K562 (cell line): ENCODE measurements at regions not wholly inside any gene's neighbourhood (a gene's known extent, or its start where the extent isn't known, plus 50 kb on each side); places are given as distances from the start of the nearest gene placed in this dataset.

Source experiments
- BHLHE40 ChIP-seq: IDR thresholded peaks from 2 replicates; pipeline ENCODE4 v1.6.1; 2011; ENCODE audit warnings: low read length, improper control_type of control experiment
- ESRRB ChIP-seq: fragments of 250-450 bp; sonication (Bioruptor Pico); IDR thresholded peaks from 2 replicates; pipeline ENCODE4 v1.5.0; 2020; ENCODE audit warnings: mild to moderate bottlenecking, moderate library complexity, borderline replicate concordance
- EZH2 ChIP-seq: IDR thresholded peaks from 2 replicates; pipeline ENCODE4 v1.6.1; 2012; ENCODE audit warnings: low read depth, mild to moderate bottlenecking, inconsistent platforms, low read length, borderline replicate concordance
- KLF16 ChIP-seq: IDR thresholded peaks from 2 replicates; pipeline ENCODE4 v1.6.1; 2016; ENCODE audit warnings: antibody characterized with exemption
- ZNF224 ChIP-seq: sonication (generic); formaldehyde crosslinking; IDR thresholded peaks from 2 replicates; pipeline ENCODE4 v1.8.0; 2022; ENCODE audit warnings: mild to moderate bottlenecking, missing genetic modification reagents
- TF ChIP-seq, protein P1 (sequence below): fragments of 250-450 bp; sonication (Bioruptor Pico); IDR thresholded peaks from 2 replicates; pipeline ENCODE4 v1.5.0; 2020; ENCODE audit warnings: mild to moderate bottlenecking

DNA sequence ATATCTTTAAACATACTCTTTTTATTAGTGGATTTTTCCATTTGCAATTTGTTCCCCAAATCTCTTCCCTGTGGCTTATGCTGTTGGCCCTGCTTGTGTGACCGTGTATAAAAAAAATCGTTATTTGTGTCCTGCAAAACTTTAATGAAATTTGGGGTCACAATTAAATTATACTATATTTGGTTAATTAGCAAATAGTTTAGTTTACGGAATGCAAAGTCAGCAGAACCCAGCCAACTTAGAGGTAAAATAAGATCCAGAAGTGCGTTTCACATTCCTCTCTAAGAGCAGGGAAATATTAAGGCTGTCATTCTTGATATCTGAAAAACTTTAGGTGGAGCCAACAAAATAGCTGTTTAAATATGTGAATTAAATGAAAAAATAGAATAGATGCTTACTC, 2023.5 kb upstream of the WWC1 start:
- TF ChIP-seq KLF16: no peak
- no peak for TF ChIP-seq ESRRB (CRISPR knock-in tag)
- TF ChIP-seq, protein P1, sequence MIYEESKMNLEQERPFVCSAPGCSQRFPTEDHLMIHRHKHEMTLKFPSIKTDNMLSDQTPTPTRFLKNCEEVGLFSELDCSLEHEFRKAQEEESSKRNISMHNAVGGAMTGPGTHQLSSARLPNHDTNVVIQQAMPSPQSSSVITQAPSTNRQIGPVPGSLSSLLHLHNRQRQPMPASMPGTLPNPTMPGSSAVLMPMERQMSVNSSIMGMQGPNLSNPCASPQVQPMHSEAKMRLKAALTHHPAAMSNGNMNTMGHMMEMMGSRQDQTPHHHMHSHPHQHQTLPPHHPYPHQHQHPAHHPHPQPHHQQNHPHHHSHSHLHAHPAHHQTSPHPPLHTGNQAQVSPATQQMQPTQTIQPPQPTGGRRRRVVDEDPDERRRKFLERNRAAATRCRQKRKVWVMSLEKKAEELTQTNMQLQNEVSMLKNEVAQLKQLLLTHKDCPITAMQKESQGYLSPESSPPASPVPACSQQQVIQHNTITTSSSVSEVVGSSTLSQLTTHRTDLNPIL (CRISPR knock-in tag): no peak
- no peak for TF ChIP-seq EZH2
- no peak for TF ChIP-seq ZNF224 (CRISPR knock-in tag)
- TF ChIP-seq BHLHE40: no peak
